Gastroesophageal sphincter (tissue), 3 donors: ENCODE measurements at regions not wholly inside any gene's neighbourhood (a gene's known extent, or its start where the extent isn't known, plus 50 kb on each side); places are given as distances from the start of the nearest gene placed in this dataset.

ENCODE experiments used
- CTCF ChIP-seq, 4 experiments: fragments of 200-600 bp in 2 of 4; fragments of 450-650 bp in 2 of 4; sonication (generic) in 1 of 4; IDR thresholded peaks; one replicate each; pipeline ENCODE4 v1.5.1; 2017 to 2019; ENCODE audit warnings: antibody characterized with exemption in 4 of 4, mild to moderate bottlenecking in 2 of 4, moderate library complexity in 2 of 4
- POLR2A ChIP-seq, 2 donors: fragments of 450-650 bp; IDR thresholded peaks; one replicate each; pipeline ENCODE4 v1.6.1; 2017; ENCODE audit warnings: antibody characterized with exemption in 2 of 2, mild to moderate bottlenecking in 2 of 2, moderate library complexity in 1 of 2
- POLR2AphosphoS5 ChIP-seq: sonication (generic); formaldehyde crosslinking; IDR thresholded peaks from one replicate; pipeline ENCODE4 v1.6.1; 2017; ENCODE audit warnings: antibody characterized with exemption

GRCh38 chr4:20394512-20394911 is 142.8 kb downstream of the SLIT2 start:
- TF ChIP-seq POLR2A (IDR thresholded peaks at IDR 0.05) (no peak), CTCF (IDR thresholded peaks at IDR 0.05) (no peak), POLR2AphosphoS5 (no peak)
